ENCODE measurements at regions not wholly inside any gene's neighbourhood (a gene's known extent, or its start where the extent isn't known, plus 50 kb on each side); places are given as distances from the start of the nearest gene placed in this dataset.
"Not testable (repeated sequence)": the region's sequence is repeated elsewhere in the genome, so short reads cannot be mapped to it uniquely, and the experiment has no call there.

DNA sequence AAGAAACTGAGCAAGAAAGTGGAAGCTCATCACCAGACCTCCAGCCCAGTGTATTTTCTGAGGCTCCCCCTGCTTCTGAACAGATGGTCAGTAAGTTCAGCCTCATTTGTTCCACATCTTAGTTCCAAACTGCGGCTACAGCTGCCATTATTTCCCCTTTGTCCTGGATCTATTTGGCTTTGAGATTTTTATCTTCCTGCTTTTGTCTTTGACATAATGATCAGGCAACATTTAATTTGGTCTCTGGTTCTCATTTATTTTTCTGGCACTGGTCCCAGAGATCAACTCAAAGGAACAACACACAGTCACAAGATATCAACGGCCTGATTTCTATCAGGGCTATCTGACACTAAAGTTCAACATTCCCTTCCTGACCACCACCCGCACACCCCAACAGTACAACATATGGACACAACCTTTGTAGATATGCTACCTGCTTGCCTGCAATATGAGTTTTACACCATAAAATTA lies 137.5 kb downstream of the FAM76B start:
- FAIRE-seq (no peak), DNase-seq (ENCODE audit: insufficient read length, low spot score) (no peak)

DNA sequence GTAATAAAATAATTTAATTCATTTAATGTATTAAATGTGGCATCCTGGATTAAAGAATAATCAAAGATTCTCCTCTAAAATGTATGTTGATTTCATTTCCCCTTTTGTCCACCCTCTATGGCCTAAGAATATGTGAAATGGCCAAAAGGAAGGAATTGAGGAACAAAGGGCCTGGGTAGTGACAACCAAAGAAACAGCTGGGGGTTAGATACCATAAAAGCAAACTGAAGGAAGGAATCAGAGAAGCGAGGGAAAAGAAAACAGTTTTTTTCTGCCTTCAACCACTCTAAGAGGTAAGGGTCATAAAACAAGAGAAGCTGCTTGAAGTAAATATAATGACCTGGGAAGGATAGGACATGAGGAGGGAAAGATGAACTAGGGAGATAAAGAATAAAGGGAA lies 139.3 kb downstream of the FAM76B start:
- FAIRE-seq (no peak), DNase-seq (ENCODE audit: insufficient read length, low spot score) (no peak)

DNA sequence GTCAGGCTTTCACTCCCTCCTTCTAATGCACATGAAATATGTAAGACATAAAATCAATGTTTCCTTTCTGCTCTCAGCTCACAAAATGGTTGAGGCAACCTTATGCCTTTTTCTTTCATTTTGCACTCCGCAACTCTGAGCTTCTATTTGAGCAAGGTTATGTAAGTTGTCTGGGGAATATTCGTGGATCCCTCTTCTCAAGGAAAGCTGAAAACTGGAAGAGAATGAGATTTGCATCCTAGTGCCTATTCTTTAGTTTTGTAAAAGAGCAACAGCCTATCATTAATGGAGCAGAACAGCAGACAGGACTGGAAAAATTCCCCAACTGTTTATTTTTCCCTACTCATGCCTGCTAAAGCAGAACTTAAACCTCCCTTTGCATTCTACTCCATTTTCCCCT lies 141.7 kb downstream of the FAM76B start:
- DNase-seq (ENCODE audit: insufficient read length, low spot score) = no peak
- FAIRE-seq = no peak

DNA sequence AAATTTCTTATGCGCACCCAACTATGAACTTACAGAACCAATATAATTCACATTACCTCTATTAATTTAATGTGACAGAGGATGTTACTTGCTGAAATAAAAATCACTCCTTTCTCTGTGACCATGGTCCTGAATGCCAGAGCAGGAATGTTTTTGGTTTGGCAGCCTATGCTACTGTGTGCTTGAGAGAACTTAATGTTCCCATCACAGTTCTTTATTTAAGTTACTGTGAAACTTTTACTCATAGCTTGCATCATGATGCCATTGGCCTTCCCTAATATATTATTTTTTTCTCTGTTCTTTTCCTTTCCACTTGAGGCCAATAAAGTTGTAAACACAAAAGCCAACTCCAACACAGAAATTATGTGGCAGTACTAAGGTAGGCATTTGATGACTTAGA lies 142.2 kb downstream of the FAM76B start:
- FAIRE-seq (no peak), DNase-seq (ENCODE audit: insufficient read length, low spot score) (no peak)

DNA sequence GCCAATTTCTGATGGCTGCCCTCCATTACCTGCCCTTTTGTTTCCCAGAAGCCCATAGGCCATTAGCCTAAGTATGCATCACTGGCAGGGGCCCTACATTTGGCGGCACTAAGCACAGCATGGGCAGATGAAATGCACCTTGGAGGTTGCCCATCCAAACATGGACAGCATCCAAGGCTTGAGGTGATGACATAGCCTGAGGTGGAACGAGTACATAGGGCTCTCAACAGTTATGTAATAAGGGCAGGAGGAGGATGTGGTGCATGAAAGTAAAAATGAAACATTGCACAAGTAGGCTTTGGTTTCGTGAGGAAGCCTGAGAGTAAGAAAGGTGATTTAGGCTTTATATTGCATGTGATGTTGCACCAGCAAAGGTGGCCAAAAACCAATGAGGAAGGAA lies 148.1 kb downstream of the FAM76B start:
- no peak for FAIRE-seq
- DNase-seq (ENCODE audit: insufficient read length, low spot score) = no peak

DNA sequence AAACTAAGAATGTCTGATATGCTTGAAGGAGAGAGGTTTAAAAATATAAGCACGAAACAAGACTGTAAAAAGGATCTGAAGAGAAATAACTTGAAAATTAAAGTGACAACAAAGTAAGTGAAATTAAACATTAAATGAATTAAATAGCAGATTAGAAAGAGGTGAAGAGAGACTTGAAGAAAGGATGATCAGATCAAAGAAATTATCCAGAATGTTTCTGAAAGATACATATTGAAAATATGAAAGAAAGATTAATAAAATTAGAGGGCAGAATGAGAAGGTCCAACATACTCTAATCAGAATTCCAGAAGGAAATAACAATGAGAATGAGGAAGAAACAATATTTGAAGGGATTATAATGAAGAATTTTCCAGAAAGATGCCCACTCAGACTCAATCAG lies 151.1 kb downstream of the FAM76B start:
- FAIRE-seq = no peak
- DNase-seq (ENCODE audit: insufficient read length, low spot score) = no peak

DNA sequence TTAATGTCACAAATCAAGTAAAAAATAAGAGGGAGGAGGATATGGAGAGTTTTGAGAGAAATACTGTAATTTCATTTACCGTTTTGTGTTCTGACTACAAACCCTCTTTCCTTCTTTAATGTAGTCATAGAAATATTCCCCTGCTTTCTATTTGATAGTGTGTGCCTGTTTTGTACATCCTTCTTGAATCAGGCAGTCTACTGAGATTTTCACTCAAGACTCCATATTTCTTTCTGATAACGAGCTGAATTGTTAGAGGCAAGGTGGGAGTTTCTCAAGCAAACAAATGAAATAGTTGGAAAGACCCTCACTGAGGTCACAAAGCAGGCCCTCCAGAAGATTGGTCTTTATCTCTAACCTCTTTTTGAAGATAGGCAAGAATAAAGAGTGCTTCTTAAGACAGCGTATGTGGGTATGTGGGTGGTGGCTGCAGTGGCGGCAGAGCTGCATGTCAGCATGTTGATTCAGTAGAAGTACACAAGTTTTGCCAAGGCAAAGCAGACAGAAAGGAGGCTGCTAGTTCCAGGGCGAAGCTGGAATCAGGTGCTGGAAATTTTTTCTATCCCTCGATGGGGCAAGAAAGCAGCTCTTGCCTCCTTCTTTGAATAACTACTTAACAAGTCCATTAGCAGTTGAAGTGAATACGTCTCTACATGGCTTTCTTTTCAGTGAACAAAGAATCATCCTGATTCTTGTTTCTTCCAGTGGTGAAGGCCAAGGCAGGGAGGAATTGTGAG lies 164.2 kb downstream of the FAM76B start:
- FAIRE-seq (no peak), DNase-seq (ENCODE audit: insufficient read length, low spot score) (no peak)

DNA sequence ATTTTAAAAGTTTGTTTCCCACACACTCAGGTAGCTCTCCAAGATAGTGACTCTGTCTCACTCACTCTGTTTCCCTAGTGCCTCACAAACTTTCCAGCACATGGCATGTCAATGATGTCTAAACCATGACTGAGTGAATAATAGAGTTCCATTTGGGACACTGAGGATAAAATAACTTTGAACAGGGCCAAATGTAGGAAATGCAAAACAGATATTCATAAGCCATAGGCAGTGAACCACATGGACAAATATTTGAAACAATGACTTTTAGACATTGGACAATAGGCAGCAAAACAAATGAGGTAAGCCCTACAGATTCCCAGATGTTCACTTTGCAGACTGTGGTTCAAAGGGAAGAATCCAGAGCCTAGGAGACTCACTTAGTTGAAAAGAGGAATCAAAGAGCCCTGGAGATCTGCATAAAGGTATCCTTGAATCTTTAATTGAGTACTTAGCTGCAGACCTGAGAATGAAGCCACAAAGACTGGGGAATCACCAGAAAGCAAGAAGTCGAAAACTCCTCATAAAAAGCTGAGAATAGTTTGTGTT lies 173.3 kb downstream of the FAM76B start:
- DNase-seq (ENCODE audit: insufficient read length, low spot score) (no peak), FAIRE-seq (no peak)

DNA sequence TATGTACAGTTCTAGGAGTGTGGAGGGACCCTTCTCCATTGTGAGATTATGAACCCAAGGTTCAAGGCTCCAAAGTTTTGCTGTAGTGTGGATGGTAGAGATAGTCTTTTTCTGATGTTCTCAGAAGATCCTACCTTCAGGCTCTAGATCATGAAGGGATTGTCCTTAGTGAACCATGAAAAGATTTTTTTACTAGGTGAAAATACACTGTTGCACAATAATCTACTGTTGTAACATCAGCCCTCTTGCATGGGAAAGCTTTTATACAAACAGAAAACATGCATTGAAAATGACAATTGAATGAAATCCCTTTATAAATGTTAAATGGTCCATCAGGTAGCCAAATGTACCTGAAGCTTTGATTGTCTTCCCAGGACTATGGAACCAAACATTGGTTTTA lies 177.8 kb downstream of the FAM76B start:
- no peak for DNase-seq (ENCODE audit: insufficient read length, low spot score)
- no peak for FAIRE-seq

DNA sequence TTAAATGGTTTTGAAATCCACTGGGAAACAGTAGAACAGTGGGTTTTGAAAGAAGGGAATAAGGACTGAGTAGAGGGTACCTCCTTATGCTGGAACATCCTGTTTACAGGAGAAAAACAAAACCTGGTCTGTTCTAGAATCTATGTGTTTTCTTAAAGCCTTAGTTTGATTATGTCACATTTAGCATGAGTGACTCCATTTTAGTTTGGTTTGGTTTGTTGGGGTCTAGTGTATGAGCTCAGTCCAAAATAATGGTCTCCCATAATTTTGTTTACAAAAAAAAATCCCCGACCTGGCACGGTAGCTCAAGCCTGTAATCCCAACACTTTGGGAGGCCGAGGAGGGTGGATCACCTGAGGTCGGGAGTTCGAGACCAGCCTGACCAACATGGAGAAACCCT lies 179.4 kb downstream of the FAM76B start:
- FAIRE-seq; DNase-seq (ENCODE audit: insufficient read length, low spot score): not testable (repeated sequence)

DNA sequence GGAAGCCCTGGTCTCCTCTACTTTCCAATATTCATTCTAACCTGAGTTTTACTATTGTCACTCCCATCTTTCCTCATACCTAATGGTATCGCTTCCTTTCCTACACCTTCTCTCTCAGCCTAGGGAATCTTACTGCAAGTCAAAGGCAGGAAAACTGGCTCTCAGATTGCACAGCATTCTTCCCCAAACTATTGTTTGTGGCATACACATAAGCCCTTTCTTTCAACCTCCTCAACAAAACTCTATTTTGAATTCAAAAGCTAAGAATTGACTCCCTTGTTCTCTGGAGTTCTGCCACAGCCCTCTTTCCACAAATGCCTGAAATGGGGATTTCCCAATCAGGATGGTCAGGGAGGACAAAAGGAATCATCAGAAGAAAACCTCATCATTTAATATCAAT lies 181.5 kb downstream of the FAM76B start:
- DNase-seq (ENCODE audit: insufficient read length, low spot score) = no peak
- no peak for FAIRE-seq

DNA sequence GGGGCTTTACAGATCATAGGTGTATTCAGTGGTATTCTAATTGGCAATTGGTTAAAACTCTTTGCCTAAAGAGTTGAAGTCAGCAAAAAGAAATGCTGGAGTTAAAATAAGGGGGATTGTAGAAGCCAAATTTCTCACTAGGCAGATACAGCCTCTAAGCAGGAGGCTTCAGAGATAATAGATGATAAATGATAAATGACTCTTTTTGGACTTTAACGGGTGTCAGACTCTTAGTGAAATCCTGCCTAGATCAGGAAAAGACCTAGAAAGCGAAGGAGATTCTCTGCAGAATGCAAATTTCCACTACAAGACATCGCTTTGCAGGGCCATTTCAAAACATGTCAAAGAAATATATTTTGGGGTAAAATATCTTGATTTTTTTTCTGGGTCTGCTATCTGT lies 182.8 kb downstream of the FAM76B start:
- FAIRE-seq = no peak
- DNase-seq (ENCODE audit: insufficient read length, low spot score) = no peak

DNA sequence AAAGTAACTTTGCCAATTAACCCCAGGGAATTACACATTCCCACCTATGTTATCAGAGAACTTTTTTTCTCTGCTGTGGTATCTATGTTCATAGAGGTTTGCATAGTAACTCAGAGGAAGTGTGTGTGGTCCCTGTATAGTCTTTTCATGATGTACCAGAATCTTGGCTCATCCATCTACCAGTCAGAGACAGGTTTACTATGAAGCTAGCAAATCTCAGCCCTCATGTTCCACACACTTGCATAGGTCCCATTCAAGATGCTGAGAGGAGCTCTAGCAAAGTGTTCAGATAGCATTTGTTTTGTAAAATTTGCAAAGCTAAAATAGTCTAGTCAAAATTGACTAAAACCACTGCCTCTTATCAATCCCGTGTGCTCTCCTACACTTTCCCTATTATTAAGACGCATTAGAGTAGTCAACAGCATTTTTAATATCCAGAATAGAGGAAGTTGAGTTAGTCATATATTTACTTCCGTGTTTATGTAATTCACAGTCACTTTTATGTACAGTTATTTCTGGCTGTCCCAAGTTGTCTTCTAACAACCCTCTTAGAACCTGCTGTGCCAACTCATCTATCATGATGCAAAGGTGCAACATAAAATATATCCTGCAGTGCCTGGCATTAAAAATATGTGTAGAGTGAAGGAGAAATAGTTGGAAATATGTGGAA lies 184.2 kb downstream of the FAM76B start:
- FAIRE-seq (no peak), DNase-seq (ENCODE audit: insufficient read length, low spot score) (no peak)

DNA sequence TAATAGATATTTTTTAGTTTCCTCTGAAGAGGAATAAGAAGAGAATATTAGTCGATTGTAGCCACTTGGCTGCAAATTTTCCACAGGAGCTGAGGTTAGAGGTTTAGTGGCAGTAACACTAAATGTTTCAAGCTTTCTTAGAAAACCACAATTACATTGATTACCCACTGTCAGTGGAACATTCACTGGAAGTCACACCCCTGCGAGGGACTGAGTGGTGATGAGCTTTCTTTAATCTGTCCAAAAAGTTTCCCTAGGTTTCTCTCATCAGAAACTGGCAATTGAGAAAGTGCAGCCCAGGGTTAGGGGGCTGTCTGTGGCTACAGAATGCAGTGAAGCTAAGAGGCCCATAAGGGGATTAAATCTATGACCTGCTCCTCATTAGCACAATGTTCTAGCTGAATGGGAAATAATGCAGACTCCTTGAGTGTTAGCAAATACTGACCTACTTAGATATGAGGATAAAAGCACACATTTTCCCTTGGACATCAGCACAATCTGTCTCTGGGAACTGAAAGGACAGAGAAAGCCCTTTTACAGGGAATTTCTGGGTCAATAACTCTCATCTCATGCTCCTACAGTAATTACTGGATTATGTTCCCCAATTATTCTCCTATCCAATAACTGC lies 189.5 kb downstream of the FAM76B start:
- DNase-seq (ENCODE audit: insufficient read length, low spot score) (no peak), FAIRE-seq (no peak)

DNA sequence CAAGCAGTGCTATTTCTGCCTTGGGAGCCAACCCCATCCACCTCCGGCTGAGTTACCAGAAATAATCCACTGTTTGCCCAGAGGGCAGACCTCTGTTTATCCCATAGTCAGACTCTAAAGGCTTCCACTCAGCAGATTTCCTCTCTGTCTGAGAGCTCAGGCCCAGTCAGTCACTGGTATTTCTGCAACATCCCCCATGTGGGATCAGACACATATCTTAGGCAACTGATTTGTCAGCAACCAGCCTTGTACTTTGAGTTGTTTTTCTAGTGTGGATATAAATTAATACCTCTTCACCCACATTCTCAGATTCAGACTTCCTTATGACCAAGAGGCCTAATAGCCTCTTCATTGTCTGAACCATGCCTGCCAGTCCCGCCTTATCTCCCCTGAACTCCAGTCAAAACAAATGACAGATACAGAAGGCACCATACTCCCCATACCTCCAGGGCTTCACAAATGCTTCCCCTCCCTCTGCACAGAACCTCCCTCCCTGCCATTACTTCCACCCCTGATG lies 193.6 kb downstream of the FAM76B start:
- DNase-seq (ENCODE audit: insufficient read length, low spot score) (no peak), FAIRE-seq (no peak)

DNA sequence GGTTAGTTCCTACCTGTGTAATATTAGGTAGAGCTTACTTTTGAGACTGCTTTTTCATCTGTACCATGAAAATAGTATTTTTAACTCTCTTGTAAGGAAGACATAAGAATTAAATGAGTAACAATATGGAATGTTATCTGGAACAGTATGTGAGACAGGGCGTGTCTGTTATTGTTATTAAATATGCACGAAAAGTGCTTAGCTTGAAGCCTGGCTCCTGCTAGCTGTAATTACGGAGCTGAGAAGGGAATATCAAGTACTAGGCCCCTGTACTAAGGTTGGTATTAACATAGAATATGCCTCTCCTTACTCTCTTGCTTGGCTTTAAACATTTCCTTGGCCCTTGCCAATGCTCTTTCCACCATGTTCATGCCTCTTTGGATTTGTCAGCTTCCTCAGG lies 194.0 kb downstream of the FAM76B start:
- FAIRE-seq = no peak

DNA sequence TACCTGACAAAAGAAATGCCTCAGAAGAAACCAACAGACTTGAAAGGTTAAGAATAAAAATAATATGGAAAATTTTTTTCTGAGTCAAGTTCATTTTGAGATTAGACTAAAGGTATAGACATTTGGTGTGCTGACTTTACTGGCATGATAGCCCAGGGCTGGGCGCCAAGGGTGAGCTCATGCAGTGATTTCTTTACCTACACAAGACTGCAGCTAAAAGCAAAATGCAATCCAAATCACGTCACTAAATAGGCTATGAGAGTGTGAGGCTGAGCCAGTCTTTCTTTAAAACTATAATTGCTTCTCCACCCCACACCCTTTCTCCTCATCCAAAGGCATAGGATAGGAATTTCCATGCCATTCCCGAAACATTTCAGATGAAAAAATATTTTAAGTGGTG lies 196.5 kb downstream of the FAM76B start:
- DNase-seq (ENCODE audit: insufficient read length, low spot score) (no peak), FAIRE-seq (no peak)

More for the DNA sequence above, 194.0 kb downstream of the FAM76B start:
- no peak for DNase-seq (ENCODE audit: insufficient read length, low spot score)

DNA sequence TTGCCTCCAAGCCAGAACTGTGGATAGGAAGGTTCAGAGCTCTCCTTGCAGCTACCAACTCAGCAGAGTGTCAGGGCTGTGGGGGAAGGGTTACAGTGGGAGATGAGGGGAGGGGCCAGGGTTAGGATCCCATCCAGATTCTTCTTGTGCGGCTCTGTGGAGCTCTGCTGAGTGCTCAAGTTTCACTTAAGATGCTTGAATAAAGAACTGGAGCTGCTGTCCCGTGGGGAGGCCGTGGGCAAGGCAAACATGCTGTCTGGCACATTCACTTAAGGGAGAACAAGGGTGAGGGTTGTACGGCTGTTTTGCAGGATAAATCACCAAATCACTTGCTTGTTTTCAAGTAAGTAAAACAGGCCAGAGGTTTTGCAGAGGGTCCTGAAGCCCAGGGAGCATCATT lies 197.1 kb downstream of the FAM76B start:
- DNase-seq (ENCODE audit: insufficient read length, low spot score) (no peak), FAIRE-seq (no peak)

DNA sequence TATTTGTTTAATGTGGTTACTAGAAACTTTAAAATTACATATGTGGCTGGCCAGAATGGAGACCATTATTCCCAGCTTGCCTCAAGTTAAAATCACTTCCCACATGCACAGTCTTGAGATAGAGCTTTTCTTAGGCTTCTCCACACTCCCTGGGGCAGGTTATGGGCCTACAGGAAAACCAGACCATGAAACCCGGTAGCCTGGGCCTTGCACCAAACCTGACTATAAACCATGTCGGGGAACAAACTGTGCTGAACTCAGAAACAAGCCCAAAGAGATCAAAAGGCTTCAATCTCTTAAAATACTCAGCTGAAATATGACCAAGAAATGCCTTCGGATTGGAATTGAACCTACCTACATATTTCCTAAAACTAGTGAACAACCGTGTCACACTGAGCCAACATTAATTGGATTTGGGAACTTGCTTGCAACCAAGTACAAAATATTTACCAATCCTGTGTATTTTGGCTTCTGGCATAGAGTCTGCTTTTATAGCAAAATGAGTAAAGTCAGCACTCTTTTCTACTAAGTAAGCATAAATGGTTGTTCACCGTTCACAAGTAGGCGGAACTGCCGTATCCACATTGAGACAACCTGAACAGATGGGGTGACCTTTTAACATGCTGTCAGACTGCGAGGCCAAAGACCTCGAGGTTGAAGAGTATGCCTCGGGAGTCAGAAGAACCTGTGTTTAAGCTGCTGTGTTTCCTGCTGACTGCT lies 199.5 kb downstream of the FAM76B start:
- DNase-seq (ENCODE audit: insufficient read length, low spot score) = no peak
- peak; percentile 68 for FAIRE-seq

DNA sequence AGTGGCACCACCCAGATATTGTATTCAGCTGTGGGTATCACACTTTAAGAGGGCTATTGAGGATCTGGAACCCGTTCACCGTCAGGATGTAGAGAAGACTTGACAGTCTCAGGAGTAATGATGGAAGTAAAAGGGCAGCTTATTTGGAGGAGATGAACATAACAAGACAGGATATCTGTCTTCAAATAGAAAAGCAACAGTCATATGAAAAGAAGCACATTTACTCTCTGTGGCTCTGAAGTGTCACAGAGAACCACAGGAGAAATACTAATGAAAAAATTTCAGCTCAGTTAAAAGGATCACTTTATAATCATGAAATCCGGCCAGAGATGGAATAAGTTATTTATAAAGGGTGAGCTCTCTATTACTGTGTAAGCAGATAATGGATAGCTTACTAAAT lies 200.8 kb downstream of the FAM76B start:
- DNase-seq (ENCODE audit: insufficient read length, low spot score) = no peak
- FAIRE-seq = no peak

DNA sequence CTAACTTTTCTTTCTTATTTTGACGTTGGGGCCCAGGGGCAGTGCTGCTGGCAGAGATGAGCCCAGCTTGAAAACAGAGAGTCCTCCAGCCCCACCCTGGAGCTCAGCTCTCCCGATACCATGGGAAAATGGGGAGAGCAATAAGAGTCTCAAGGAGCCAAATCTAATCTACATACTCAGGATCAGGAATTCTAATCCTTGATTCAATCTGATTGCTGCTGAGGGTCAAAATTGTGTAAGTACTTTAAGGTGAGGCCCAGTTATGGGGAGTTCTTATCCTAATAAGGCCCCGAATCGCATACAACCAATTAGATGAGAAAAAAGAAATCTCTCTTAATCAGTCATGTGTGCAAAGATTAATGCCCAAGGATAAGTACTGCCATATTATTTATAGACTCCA lies 202.9 kb downstream of the FAM76B start:
- DNase-seq (ENCODE audit: insufficient read length, low spot score) (no peak), FAIRE-seq (no peak)
